ENCODE measurements at regions not wholly inside any gene's neighbourhood (a gene's known extent, or its start where the extent isn't known, plus 50 kb on each side); places are given as distances from the start of the nearest gene placed in this dataset.
"Not testable (repeated sequence)": the region's sequence is repeated elsewhere in the genome, so short reads cannot be mapped to it uniquely, and the experiment has no call there.

GRCh38 chr4:19159874-19160273 lies 1091.8 kb upstream of the SLIT2 start:
- no peak for DNase-seq (ENCODE audit: low read depth, low spot score)

GRCh38 chr4:19158107-19158809 lies 1093.4 kb upstream of the SLIT2 start:
- DNase-seq (ENCODE audit: low read depth, low spot score), result no peak

- no peak for DNase-seq (ENCODE audit: low read depth, low spot score)
Observed at GRCh38 chr4:19156786-19157185, 1094.9 kb upstream of the SLIT2 start.

- DNase-seq (ENCODE audit: low read depth, low spot score), result no peak
Observed at GRCh38 chr4:19155568-19155967, 1096.1 kb upstream of the SLIT2 start.

- DNase-seq (ENCODE audit: low read depth, low spot score), result not testable (repeated sequence)
Observed at GRCh38 chr4:19154267-19154666, 1097.4 kb upstream of the SLIT2 start.

- no peak for DNase-seq (ENCODE audit: low read depth, low spot score)
Observed at GRCh38 chr4:19152264-19152663, 1099.4 kb upstream of the SLIT2 start.

- no peak for DNase-seq (ENCODE audit: low read depth, low spot score)
Observed at GRCh38 chr4:19151684-19152083, 1100.0 kb upstream of the SLIT2 start.

GRCh38 chr4:19146038-19146437 lies 1105.7 kb upstream of the SLIT2 start:
- no peak for DNase-seq (ENCODE audit: low read depth, low spot score)

- no peak for DNase-seq (ENCODE audit: low read depth, low spot score)
Observed at GRCh38 chr4:19135895-19136633, 1114.5 kb upstream of the LCORL start.

- DNase-seq (ENCODE audit: low read depth, low spot score), result peak; percentile 69
Observed at GRCh38 chr4:19134685-19135084, 1113.1 kb upstream of the LCORL start.

GRCh38 chr4:19133315-19133714 lies 1111.8 kb upstream of the LCORL start:
- no peak for DNase-seq (ENCODE audit: low read depth, low spot score)

GRCh38 chr4:19130866-19131265 lies 1109.3 kb upstream of the LCORL start:
- DNase-seq (ENCODE audit: low read depth, low spot score), result no peak

GRCh38 chr4:19128176-19128575 lies 1106.6 kb upstream of the LCORL start:
- DNase-seq (ENCODE audit: low read depth, low spot score), result no peak

- DNase-seq (ENCODE audit: low read depth, low spot score), result no peak
Observed at GRCh38 chr4:19126903-19127302, 1105.3 kb upstream of the LCORL start.

GRCh38 chr4:19123681-19124080 lies 1102.1 kb upstream of the LCORL start:
- no peak for DNase-seq (ENCODE audit: low read depth, low spot score)

GRCh38 chr4:19119904-19120560 lies 1098.5 kb upstream of the LCORL start:
- no peak for DNase-seq (ENCODE audit: low read depth, low spot score)

GRCh38 chr4:19117022-19117421 lies 1095.5 kb upstream of the LCORL start:
- DNase-seq (ENCODE audit: low read depth, low spot score), result no peak

GRCh38 chr4:19104176-19104575 lies 1082.6 kb upstream of the LCORL start:
- no peak for DNase-seq (ENCODE audit: low read depth, low spot score)

- no peak for DNase-seq (ENCODE audit: low read depth, low spot score)
Observed at GRCh38 chr4:19095491-19096046, 1074.0 kb upstream of the LCORL start.

- DNase-seq (ENCODE audit: low read depth, low spot score), result no peak
Observed at GRCh38 chr4:19093951-19094350, 1072.4 kb upstream of the LCORL start.

- no peak for DNase-seq (ENCODE audit: low read depth, low spot score)
Observed at GRCh38 chr4:19092797-19093196, 1071.2 kb upstream of the LCORL start.

GRCh38 chr4:19074036-19074435 lies 1052.5 kb upstream of the LCORL start:
- DNase-seq (ENCODE audit: low read depth, low spot score), result no peak
